ENCODE measurements at regions not wholly inside any gene's neighbourhood (a gene's known extent, or its start where the extent isn't known, plus 50 kb on each side); places are given as distances from the start of the nearest gene placed in this dataset.
A peak's percentile ranks its signal among the peaks of the same experiment; 100 is the strongest.

GRCh38 chr9:20082831-20083230, 294.0 kb upstream of the SLC24A2 start:
- Histone ChIP-seq H3K4me3 (no peak overlapping the region), H3K27ac (no peak overlapping the region), H3K27me3 (no peaks in the 10 kb centered on the region), H3K9ac (no peak overlapping the region), H3K4me2 (no peak overlapping the region), H3F3A (ENCODE audit: low read depth) (no peaks in the 10 kb centered on the region), H3K4me1 (no peaks in the 10 kb centered on the region), H3K36me3 (no peaks in the 10 kb centered on the region), H2AFZ (replicated peaks) (no peak overlapping the region), H3K79me2 (ENCODE audit: low read depth) (no peaks in the 10 kb centered on the region), H4K20me1 (ENCODE audit: low read depth) (no peaks in the 10 kb centered on the region), H3K9me3 (ENCODE audit: low read depth) (no peaks in the 10 kb centered on the region)
- H3K4me3 Mint-ChIP-seq, result no peak overlapping the region
- H3K4me1 Mint-ChIP-seq, result peaks cover 21% of the 10 kb centered on the region
- no peak overlapping the region for H3K27ac Mint-ChIP-seq
- no peaks in the 10 kb centered on the region for H3K36me3 Mint-ChIP-seq
- peaks cover 2% of the 10 kb centered on the region for H3K9me3 Mint-ChIP-seq
- no peaks in the 10 kb centered on the region for H3K27me3 Mint-ChIP-seq (ENCODE audit: insufficient read depth, low read depth)
- TF ChIP-seq EZH2 (IDR thresholded peaks at IDR 0.05) (no peak), CTCF (IDR thresholded peaks at IDR 0.05) (no peak), EZH2phosphoT487 (IDR thresholded peaks at IDR 0.05) (no peak)
- no peak for DNase-seq (ENCODE audit: low spot score)

GRCh38 chr9:20082406-20082805, 293.6 kb upstream of the SLC24A2 start:
- Histone ChIP-seq H4K20me1 (ENCODE audit: low read depth) (no peaks in the 10 kb centered on the region), H3K9me3 (ENCODE audit: low read depth) (no peaks in the 10 kb centered on the region), H3K4me1 (no peaks in the 10 kb centered on the region), H2AFZ (replicated peaks) (no peak overlapping the region), H3K79me2 (ENCODE audit: low read depth) (no peaks in the 10 kb centered on the region), H3K4me3 (no peak overlapping the region), H3K4me2 (no peak overlapping the region), H3K9ac (no peak overlapping the region), H3K36me3 (no peaks in the 10 kb centered on the region), H3K27ac (no peak overlapping the region), H3F3A (ENCODE audit: low read depth) (no peaks in the 10 kb centered on the region), H3K27me3 (no peaks in the 10 kb centered on the region)
- no peak for TF ChIP-seq EZH2phosphoT487 (IDR thresholded peaks at IDR 0.05)
- TF ChIP-seq CTCF (IDR thresholded peaks at IDR 0.05), result no peak
- TF ChIP-seq EZH2 (IDR thresholded peaks at IDR 0.05), result no peak
- Mint-ChIP-seq H3K9me3 (no peaks in the 10 kb centered on the region), H3K27me3 (ENCODE audit: insufficient read depth, low read depth) (no peaks in the 10 kb centered on the region), H3K27ac (no peak overlapping the region), H3K36me3 (no peaks in the 10 kb centered on the region), H3K4me3 (no peak overlapping the region), H3K4me1 (peaks cover 21% of the 10 kb centered on the region)
- DNase-seq (ENCODE audit: low spot score), result no peak

GRCh38 chr9:20078246-20078645, 289.4 kb upstream of the SLC24A2 start:
- Histone ChIP-seq H3K4me3 (no peak overlapping the region), H2AFZ (replicated peaks) (no peak overlapping the region), H3K4me2 (no peak overlapping the region), H3K27ac (no peak overlapping the region), H3K79me2 (ENCODE audit: low read depth) (no peaks in the 10 kb centered on the region), H3K9me3 (ENCODE audit: low read depth) (no peaks in the 10 kb centered on the region), H3K9ac (no peak overlapping the region), H3K27me3 (no peaks in the 10 kb centered on the region), H3K36me3 (no peaks in the 10 kb centered on the region), H4K20me1 (ENCODE audit: low read depth) (no peaks in the 10 kb centered on the region), H3K4me1 (no peaks in the 10 kb centered on the region), H3F3A (ENCODE audit: low read depth) (no peaks in the 10 kb centered on the region)
- no peak for DNase-seq (ENCODE audit: low spot score)
- TF ChIP-seq EZH2phosphoT487 (IDR thresholded peaks at IDR 0.05), result no peak
- no peak for TF ChIP-seq CTCF (IDR thresholded peaks at IDR 0.05)
- no peak for TF ChIP-seq EZH2 (IDR thresholded peaks at IDR 0.05)
- H3K27ac Mint-ChIP-seq, result peak overlapping the region; percentile 8
- no peaks in the 10 kb centered on the region for H3K27me3 Mint-ChIP-seq (ENCODE audit: insufficient read depth, low read depth)
- H3K36me3 Mint-ChIP-seq, result no peaks in the 10 kb centered on the region
- H3K9me3 Mint-ChIP-seq, result no peaks in the 10 kb centered on the region
- no peak overlapping the region for H3K4me3 Mint-ChIP-seq
- H3K4me1 Mint-ChIP-seq, result peaks cover 8% of the 10 kb centered on the region

All from neural progenitor cell (in vitro differentiated cells).